HG03103 (cell line): ENCODE measurements at regions not wholly inside any gene's neighbourhood (a gene's known extent, or its start where the extent isn't known, plus 50 kb on each side); places are given as distances from the start of the nearest gene placed in this dataset.
"Not testable (repeated sequence)": the region's sequence is repeated elsewhere in the genome, so short reads cannot be mapped to it uniquely, and the experiment has no call there.

Experiments
- ATAC-seq: cut with Tn5 transposase; IDR thresholded peaks from one replicate; pipeline ENCODE4 v1.9.1; 2021; ENCODE audit warnings: low read depth; ENCODE audit not compliant: unreplicated experiment

DNA sequence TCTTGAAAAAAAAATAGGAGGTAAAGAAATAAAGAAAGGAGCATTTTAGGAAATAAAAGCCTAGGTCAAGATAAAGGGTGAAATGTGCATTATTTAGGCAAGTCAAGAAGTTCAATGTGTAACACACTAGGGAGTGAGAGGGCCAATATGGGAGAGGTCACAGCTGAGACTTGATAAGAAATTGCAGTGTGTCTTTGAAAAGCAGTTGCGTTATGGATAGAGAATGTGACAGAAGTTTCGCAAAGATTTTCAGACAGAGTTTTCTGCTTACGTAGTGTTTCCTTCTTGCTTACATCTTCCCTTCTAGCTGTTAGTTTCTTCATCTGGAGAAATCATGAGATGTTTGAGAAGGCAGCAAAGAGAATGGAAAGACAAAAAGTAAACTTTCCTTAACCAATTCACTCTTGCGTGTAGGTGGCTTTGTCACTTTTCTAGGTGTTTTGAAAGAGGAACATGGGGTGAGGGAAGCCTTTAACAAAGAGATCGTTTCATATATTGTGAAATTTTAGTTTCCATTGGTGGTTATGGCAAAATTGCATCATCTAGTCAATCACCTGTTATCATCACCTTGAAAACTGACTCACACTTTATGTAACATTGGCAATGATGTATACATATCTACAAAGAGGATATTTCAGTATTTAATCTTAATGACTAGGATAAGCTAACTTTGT lies 975.5 kb downstream of the OLFM4 start:
- no peak for ATAC-seq

DNA sequence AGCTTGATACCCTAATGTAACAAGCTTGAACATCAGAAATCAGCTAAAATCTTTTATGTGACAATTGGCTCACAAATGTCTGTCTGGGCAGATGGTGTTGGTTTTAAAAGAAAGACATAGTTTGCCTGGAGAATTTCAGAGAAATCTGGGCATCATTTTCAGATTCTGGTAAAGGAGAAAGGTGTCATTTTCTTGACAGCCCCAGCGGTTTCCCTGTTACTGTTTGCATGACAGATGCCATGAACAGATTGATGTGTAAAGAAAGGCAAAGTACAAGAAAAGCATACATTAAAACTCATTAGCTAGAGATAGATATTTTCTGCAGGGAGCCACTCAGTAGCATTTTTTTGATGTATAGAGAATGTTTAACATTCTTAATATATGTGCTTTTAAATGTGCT lies 987.9 kb downstream of the OLFM4 start:
- ATAC-seq: no peak

DNA sequence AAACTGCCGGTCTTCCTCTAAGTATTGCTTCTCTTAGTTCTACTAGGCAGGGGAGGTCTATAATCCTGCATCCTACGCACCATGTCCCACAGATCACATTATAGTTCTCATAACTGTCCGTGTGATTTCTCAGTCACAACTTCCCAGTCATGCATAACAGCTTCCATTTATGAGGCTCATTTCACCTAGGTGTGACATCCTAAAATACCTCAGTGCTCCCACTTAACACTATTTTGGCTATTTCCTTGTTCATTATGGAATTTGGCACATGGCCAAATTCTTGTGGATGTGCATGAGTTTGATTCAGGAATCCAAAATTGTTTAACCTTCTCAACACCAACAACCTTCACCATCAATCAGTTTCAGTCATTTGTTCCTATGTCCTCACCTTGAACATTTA lies 989.9 kb downstream of the OLFM4 start:
- ATAC-seq: no peak

GRCh38 chr13:54029226-54029625 lies 1000.6 kb downstream of the OLFM4 start:
- peak; percentile 99 for ATAC-seq

GRCh38 chr13:54029720-54030119 lies 1001.1 kb downstream of the OLFM4 start:
- ATAC-seq: no peak

GRCh38 chr13:54033323-54033861 lies 1004.8 kb downstream of the OLFM4 start:
- ATAC-seq: no peak

DNA sequence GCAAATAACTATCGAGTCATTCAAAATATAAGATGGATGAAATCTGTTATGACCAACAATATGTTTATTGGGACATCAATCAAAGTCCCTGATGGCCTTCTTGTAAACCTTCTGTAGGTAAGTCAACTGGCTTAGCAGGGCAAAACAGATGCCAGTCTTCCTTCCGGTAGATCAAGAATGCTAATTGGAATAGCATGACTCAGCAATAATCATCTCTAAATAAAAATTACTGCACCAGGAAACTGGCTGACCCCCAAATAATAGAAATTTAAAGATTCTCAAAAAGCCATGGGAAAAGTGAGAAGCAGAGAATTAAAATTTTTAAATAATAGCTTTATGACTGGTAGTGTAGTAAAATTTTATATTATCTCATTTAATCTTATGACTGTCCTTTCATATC lies 1005.4 kb downstream of the OLFM4 start:
- ATAC-seq: no peak

DNA sequence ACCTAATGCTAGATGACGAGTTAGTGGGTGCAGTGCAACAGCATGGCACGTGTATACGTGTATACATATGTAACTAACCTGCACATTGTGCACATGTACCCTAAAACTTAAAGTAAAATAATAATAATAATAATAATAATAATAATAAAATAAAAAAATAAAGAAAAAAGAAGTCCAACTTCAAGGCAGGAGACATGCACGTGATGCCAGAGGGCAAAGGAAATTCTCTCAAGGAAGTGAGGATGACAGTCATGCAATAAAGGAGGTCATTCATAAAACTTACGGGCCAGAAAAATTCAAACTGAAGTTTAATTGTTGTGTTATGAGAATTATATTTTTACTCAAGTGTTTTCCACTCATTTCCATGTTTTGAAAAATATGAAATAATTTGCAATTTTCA lies 1028.8 kb downstream of the OLFM4 start:
- not testable (repeated sequence) for ATAC-seq

GRCh38 chr13:54069958-54070357 lies 1041.3 kb downstream of the OLFM4 start:
- ATAC-seq: not testable (repeated sequence)

GRCh38 chr13:54077569-54077968 lies 1049.0 kb downstream of the OLFM4 start:
- ATAC-seq: no peak

DNA sequence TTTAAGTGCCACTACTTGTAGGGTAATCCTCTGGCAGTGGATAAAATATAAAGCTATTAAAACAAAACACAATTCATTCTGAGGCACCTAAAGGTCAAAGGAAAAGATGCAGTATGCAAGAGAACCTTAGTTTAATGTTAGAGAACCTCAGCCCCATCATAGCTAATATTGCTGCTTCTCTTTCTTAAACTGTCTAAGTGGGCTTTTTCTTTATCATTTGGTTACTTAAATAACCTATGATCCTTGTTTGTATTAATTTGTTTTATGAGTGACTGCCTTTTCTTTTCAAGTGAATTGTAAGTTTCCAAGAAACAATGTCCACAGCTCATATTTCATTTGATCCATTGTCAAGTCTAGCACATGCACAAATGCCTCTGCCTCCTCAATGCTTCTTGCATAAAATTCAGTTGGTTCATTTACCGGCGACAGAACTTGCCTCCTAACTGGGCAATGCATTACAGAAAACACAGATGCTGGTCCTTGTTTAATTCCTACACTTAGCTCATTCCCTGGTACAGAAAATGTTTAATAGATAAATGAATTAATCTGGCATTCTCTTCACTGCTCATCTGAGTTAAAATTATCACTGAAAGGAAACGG lies 1049.8 kb downstream of the OLFM4 start:
- no peak for ATAC-seq

- ATAC-seq: not testable (repeated sequence)
These were observed 1053.7 kb downstream of the OLFM4 start for GRCh38 chr13:54082309-54082708.

DNA sequence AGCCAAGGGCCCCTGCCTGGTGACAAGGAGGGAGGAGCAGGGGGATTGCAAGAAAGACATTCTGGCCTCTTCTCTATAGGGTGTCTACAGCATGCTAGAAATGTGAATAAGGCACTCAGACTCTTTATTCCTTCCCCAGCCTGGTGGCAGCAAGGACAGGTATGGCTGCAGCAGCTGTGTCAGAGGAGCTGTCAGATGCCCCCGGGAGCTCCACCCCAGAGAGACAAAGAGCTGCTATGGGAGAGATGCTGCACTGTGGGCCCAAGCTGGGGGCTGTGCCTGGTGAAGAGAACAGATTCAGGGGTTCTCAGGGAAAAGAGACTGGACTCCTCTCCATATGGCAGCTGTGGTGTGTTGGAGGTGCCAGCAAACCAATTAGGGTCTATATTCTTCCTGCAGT lies 1063.3 kb downstream of the OLFM4 start:
- ATAC-seq: no peak

DNA sequence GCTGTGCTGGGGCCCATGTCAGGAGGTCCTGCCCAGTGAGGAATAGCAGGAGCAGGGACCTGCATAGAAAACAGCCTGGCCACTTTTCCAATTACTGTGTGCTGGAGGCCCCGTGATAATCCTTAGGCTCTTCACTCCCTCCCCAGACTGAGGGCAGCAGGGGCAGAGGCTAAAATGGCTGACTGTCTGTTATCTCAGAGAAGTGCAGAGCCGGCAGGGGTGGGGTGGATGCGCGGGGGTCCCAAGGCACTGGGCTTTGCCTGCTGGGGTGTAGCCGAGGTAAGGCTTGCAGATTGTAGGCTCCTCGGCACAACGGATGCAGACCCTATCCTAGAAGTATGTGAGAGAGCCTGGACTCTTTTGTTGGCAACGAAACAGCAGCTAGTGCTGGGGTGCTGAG lies 1064.1 kb downstream of the OLFM4 start:
- ATAC-seq: no peak

DNA sequence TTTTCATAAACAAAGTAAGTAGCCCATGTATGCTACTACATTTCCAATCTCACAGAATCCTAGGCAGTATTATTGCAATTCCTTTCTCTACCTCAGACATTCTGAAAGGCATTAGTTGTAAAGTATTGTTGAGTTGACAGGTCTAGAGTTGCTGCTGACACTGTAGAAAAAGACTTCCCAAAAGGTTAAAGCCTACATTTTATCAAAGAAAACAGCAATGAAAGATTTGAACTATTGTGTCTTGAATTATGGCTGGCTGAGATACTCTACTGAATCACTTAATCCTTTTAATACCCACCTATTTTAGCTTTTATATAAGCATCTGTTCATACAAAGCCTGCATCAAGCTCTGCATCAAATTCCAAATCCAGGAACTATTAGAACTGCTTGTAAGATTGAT lies 1082.0 kb downstream of the OLFM4 start:
- no peak for ATAC-seq

DNA sequence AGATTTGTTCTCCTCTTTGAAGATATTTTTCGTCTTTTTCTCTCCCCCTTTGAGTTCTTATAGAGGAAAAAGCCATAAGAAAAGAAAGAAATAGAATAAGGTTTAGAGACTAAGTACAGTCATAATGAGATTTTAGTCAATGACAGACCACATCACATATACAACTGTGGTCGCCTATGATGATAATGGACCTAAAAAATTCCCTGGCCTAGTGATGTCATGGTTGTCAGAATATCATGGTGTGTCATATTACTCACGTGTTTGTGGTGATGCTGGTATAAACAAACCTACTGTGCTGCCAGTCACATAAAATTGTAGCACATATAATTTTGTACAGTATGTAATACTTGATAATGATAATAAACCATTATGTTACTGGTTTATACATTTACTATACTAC lies 1096.1 kb downstream of the OLFM4 start:
- ATAC-seq: no peak

DNA sequence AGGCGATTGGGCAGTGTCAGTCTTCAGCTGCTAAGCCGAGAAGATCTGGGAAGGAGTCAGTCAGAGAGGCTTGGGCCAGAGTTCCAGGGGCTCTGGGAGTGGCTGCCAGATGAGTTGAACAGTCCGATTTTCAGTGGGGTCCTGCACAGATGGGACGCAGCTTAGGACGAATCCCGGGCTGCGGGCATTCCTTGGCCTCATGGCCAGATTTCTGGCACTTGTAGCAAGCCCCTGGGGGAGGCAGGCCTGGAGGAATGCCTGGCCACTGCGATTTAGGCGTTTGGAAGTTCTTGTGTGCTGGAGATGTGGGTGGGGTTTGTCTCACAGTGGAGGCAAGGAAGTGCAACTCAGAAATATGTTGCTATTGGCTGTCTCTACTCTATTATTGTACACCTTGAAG lies 1102.3 kb downstream of the OLFM4 start:
- not testable (repeated sequence) for ATAC-seq

- not testable (repeated sequence) for ATAC-seq
These were observed 1102.8 kb downstream of the OLFM4 start for GRCh38 chr13:54131433-54131832.

DNA sequence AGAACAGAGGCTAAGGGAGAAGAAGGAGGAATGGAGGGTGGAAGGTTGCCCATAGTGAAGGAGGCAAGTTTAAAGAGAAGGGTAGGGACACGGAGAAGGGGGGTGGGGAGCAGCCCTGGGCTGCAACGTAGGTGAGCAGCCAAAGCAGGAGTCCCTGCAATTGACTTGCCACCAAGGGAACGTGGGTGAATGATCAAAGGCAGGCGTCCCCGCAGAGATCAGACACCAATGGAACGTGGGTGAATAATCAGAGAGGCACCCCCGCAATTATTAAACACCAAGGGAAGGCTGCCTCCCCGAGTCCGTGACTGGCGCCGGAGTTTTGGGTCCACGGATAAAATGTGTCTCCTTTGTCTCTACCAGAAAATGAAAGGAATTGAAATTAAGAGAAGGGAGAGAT lies 1103.5 kb downstream of the OLFM4 start:
- ATAC-seq: not testable (repeated sequence)

DNA sequence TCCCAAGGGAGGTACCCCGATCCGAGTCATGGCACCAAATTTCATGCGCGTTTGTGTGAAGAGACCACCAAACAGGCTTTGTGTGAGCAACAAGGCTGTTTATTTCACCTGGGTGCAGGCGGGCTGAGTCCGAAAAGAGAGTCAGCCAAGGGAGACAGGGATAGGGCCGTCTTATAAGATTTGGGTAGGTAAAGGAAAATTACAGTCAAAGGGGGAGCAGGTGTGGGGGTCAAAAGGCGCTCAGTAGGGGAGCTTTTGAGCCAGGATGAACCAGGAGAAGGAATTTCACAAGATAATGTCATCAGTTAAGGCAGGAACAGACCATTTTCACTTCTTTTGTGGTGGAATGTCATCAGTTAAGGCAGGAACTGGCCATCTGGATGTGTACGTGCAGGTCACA lies 1104.1 kb downstream of the OLFM4 start:
- ATAC-seq: not testable (repeated sequence)

DNA sequence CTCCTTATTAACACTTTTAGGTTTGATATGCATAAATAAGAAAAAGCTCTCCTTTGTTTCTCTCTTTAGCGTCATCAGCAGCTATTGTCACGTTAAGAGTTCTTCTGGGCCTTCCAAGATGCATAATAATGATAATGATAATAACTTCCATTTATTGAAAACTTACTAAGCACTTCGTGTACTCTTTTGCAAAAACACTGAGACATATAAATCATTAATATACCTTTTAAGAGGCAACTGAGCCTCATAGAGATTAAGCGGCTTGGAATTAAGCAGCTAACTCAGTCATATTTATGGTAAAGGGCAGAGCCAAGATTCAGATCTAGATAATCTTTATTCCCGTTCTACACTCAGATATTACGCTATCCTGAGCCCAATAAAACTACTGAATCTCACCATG lies 1105.1 kb downstream of the OLFM4 start:
- no peak for ATAC-seq

GRCh38 chr13:54144828-54145227 lies 1116.2 kb downstream of the OLFM4 start:
- ATAC-seq: no peak
